SIG-M5 treated with dmso at 0.1 percent for 504 hours (cell line): ENCODE measurements at regions not wholly inside any gene's neighbourhood (a gene's known extent, or its start where the extent isn't known, plus 50 kb on each side); places are given as distances from the start of the nearest gene placed in this dataset.

Source experiments
- DNase-seq: peaks from one replicate; lab custom pipeline; 2025; ENCODE audit not compliant: unreplicated experiment; lab: John Stamatoyannopoulos, UW

GRCh38 chr12:39127401-39127800 is 222.0 kb upstream of the CPNE8 start:
- no peak for DNase-seq

DNA sequence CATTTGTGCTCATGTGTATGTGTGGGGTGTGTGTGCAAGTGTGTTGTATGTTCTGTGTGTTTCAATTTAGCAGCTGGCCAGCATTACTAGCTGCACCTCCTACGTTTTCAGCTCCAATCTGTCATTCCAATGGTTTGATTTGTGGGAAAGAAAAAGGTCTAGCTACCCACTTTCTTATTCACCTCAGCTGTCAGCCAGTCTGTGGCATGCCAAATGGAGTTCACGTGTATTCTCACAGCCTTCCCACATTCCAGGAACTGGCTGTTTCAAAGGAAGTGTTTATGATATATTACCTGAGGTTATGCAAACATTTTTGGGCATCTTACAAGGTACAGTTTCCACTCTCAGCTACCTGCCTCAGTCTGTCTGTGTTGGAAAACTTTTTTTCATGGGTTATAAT is 220.2 kb upstream of the CPNE8 start:
- no peak for DNase-seq

GRCh38 chr12:39124768-39125167 is 219.4 kb upstream of the CPNE8 start:
- no peak for DNase-seq

DNA sequence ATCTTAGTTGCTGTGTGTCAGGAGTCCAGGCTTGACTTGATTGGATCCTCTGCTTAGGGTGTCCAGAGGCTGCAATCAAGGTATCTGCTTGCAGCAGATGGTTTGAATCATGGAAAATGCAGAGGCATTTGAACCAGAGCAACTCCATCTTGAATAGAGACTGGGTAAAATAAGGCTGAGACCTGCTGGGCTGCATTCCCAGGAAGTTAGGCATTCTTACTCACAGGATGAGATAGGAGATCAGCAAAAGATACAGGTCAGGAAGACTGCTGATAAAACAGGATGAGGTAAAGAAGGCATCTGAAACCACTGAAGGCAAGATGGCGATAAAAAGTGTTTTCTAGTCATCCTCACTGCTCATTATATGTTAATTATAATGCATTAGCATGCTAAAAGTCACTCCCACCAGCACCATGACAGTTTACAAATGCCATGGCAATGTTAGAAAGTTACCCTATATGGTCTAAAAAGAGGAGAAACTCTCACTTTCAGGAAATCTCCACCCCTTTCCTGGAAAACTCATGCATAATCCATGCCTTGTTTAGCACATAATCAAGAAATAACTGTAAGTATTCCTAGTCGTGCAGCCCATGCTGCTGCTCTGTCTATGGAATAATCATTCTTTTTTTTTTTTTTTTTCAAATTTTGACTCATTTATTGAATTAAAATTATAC is 218.3 kb upstream of the CPNE8 start:
- no peak for DNase-seq

DNA sequence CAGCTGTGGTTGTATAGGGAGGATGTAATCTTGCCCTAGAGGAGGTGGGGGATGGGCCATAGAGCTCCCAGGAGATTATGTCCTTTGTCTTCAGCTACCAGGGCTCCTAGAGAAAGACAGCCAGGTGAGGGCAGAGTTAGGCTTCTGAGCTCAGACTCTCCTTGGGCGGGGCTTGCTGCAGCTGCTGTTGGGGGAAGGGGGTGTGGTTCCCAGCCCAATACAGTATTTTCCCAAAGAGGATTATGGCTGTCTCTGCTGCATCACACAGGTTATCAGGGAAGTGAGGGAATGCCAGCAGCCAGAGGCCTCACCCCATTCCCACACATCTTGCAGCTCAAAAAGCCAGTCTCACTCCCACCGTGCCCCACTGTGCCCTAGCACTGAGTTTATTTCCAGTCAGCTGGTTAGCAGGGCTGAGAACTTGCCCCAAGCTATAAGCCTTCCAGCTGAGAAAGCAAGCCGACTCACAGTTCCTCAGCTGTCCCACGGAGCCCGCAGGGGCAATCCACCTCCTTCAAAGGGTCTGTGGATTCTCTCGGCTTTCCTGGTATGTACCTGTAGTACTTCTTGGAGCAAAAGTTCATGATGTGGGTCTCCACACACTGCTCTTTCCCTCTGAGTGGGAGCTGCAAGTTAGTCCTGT is 217.3 kb upstream of the CPNE8 start:
- DNase-seq = no peak

DNA sequence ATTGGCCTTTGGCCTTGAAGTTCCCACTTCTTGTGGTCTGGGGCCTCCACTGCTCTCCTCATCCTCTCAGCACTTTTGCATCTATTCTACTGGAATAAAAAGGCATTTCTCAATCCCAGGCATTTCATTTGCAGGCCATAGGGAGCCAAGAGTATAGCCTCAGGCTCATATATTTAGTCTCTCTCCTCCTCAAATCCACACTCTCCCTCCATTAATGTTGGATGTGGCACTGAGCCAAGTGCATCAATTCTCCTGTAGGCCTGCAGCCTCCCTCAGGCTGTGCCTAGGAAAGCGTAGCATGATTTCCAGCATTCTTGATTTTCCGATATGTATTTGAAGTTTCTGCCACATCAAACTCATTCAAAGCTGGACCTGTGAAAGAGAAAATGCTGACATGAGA is 211.5 kb upstream of the CPNE8 start:
- DNase-seq = no peak

- no peak for DNase-seq
These were observed 206.7 kb upstream of the CPNE8 start for GRCh38 chr12:39112064-39112463.

DNA sequence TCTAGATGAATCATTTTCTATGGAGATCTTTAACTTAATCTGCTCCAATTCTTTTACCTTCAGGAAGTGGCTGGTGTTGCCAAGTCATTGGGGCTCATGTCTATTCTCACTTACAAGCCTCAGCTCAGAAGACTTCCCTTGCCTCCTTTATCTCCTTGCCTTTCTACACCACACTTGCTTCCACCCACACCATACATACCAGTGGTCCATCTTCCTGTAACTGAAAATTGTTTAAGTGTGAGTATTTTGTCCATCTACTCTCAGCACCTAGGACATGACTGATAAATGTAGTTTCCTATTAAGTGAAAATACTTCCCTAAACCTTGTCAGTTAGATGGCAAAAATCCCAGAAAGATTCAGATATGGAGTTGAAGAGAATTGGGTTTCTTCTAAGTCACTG is 199.7 kb upstream of the CPNE8 start:
- no peak for DNase-seq

GRCh38 chr12:39103552-39104165 is 198.3 kb upstream of the CPNE8 start:
- peak; percentile 69 for DNase-seq

DNA sequence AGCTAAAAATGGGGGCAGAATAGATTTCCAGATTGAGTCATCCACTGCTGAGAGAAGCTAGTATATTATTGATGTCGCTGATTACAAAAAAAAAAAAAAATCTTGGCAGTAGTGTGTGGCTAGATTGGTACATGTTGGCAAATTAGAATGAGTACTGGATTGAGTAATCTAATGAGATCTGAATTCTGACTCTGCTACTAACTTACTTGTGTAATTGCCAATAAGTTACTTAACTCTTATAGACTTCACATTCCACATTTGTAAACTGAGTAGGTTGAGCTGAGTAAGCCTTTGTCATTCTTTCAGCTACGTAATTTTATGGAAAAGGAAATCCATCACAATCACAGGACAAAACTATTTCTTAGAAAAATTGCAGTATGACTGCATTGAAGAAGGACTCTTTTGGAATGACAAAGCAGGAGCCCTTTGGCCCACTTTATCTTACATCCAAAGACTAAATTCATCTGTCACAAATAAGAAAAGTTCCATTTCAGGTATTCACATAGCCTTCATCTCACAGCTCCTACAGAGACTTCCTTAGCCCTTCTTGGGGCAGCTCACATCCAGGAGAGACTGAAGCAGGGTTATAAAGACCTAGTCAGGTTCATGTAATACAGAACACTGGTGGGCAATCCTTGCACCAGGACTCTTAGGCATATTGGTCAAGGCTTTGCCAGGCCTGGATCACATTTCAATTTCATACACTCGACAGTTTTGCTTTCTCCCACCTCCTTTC is 197.3 kb upstream of the CPNE8 start:
- no peak for DNase-seq

GRCh38 chr12:39095636-39096330 is 190.4 kb upstream of the CPNE8 start:
- no peak for DNase-seq

GRCh38 chr12:39081910-39082309 is 176.5 kb upstream of the CPNE8 start:
- DNase-seq = no peak

- DNase-seq = no peak
These were observed 171.8 kb upstream of the CPNE8 start for GRCh38 chr12:39077226-39077625.

DNA sequence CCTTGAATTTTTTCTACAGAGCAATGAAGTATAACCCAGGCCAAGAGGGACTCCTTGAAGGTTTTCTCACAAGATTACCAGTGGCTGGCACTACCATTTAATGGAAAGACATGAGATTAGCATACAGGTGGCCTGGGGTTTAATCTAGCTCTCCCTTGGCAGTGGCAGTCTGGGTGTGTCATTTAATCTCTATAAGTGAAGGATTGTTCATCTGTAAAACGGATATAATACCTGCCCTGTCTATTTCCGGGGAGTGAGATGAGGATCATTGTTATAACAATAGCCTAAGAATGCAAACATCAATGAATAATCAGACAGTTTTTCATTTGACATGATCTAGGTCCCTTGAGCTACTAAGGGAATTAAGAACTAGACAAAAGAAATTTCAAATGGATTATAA is 168.7 kb upstream of the CPNE8 start:
- DNase-seq = no peak

DNA sequence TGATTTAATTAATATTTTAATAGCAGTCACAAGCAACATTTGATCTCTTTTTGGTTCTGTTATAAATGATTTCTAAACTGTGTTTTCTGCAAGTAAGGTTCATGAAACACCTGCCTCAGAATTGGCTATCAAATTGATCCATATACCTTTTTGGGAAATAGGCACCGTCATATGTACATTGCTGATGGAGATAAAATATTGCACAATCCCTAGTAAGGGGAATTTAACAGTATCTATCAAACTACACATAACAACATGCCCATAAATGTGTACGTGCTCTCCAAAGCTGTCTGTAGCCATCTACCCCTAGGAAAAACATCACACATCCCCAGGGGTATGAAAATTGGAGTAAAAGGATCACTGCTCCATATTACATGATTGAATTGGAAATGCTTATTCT is 167.3 kb upstream of the CPNE8 start:
- DNase-seq = no peak

GRCh38 chr12:39071611-39072010 is 166.2 kb upstream of the CPNE8 start:
- no peak for DNase-seq

DNA sequence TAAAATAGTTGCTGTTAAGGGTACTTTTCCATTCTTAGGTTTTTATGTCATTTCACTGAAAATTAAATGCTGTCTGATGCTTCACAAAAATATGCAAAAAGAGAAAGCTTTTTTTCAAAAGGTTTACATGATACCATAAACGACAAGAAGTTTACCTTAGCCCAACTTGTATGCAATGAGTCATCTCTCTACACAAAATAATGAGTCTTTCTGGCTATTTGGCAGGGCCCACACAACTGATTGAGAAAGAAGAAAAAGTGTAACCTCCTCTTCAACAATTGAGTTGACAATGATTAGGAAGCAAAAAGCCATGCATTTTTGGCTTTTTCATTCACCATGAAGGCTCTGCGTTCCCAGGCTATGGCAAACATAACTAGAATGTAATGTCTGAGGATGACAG is 165.4 kb upstream of the CPNE8 start:
- DNase-seq = no peak

DNA sequence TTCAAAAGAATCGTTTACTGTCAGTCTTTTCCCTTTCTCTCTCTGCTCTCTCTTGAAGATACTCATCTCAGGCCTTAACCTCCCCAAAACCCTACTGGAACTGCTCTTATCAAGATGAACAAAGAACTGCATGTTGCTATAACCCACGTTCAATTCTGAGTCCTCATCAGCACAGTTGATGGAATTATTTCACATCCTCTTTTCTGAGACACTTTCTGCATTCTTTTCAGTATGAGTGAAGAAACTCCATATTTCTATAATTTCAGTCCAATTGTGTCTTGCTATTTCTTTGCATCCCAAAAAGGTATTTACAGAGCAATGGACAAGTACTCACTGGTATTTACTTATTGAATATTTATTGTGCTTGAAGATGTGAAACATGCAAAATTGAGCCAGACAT is 160.1 kb upstream of the CPNE8 start:
- peak; percentile 73 for DNase-seq

DNA sequence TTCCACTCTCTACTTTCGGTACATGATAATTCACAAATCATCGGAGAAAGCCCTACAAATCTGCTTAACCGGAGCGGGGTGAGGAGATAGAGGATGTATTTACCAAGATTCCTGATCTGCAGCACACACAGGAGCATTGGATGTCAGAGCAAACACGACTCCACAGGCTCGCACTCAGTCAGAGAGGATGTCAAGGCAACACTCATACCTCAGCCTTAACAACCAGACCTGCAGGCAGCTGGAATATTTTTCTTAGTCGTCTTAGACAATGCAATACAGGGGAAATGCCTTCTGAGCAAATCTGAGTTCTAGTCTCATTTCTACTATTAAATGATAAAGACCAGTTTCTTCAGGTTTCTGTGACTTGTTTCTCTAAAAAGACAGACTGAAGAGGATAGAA is 159.3 kb upstream of the CPNE8 start:
- DNase-seq = no peak

DNA sequence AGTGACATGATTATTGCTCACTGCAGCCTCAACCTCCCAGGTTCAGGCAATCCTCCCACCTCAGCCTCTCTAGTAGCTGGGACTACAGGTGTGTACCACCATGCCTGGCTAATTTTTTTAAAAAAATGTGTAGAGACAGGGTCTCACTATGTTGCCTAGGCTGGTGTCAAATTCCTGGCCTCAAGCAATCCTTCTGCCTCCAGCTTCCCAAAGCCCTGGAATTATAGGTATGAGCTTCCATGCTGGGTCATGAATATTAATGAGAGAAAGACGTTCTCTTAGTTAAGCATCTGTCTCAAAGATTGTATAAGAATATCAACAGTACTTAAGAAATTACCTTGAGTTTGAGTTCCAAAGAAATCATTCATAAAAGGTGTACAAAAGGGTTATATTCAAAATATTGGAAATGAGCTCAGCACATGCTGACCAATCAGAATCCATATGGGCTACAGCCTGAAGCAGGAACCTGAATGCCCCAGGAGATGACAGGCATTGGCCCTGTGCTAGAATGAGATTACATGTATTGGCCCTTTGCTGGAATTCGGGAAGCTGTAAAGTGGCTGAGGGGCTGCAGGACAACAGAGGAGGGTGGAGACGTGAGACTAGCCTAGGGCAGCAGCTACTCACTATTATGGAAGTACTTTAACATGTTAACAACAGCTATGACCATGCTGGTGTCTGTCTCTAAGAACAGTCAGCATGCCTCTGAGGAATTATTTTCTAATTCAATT is 157.0 kb upstream of the CPNE8 start:
- DNase-seq = no peak

GRCh38 chr12:39061576-39061975 is 156.2 kb upstream of the CPNE8 start:
- no peak for DNase-seq
